Stomach (tissue), 8 donors: ENCODE measurements at regions not wholly inside any gene's neighbourhood (a gene's known extent, or its start where the extent isn't known, plus 50 kb on each side); places are given as distances from the start of the nearest gene placed in this dataset.

Experiments
- DNase-seq, 2 donors: peaks; one replicate each; pipeline versions ENCODE4 v3.0.0 to v3.0.0-alpha.2; 2013 to 2019
- H3K27ac ChIP-seq, 5 donors: fragments of 200-600 bp in 4 of 5; sonication (generic) in 4 of 5; one replicate each; pipeline ENCODE4 v1.5.1; 2013 to 2019; ENCODE audit warnings: mild to moderate bottlenecking in 1 of 5, moderate library complexity in 1 of 5
- H3K27me3 ChIP-seq, 3 donors: fragments of 200-600 bp; sonication (generic); one replicate each; pipeline ENCODE4 v1.5.1; 2017 to 2019; ENCODE audit warnings: mixed run types in 1 of 3
- H3K36me3 ChIP-seq, 4 donors: fragments of 200-600 bp; sonication (generic); 1 replicate in 3 of 4; 2 replicates in 1 of 4; pipeline ENCODE4 v1.5.1; 2016 to 2019
- H3K4me1 ChIP-seq, 4 donors: fragments of 200-600 bp; sonication (generic); one replicate each; pipeline ENCODE4 v1.5.1; 2016 to 2019
- H3K4me3 ChIP-seq, 4 donors: fragments of 200-600 bp; sonication (generic) in 3 of 4; one replicate each; pipeline ENCODE4 v1.5.1; 2016 to 2019; ENCODE audit warnings: mild to moderate bottlenecking in 1 of 4
- H3K9me3 ChIP-seq, 4 donors: fragments of 200-600 bp; sonication (generic); one replicate each; pipeline ENCODE4 v1.5.1; 2016 to 2019
- CTCF ChIP-seq, 7 experiments: fragments of 450-650 bp in 4 of 7; fragments of 200-600 bp in 3 of 7; sonication (generic) in 3 of 7; IDR thresholded peaks; one replicate each; pipeline ENCODE4 v1.5.1; 2016 to 2019; ENCODE audit warnings: antibody characterized with exemption in 7 of 7, control low read depth in 2 of 7, mild to moderate bottlenecking in 1 of 7
- EP300 ChIP-seq: sonication (generic); formaldehyde crosslinking; IDR thresholded peaks from one replicate; pipeline ENCODE4 v1.6.1; 2017; ENCODE audit warnings: antibody characterized with exemption
- POLR2A ChIP-seq, 4 donors: fragments of 450-650 bp; IDR thresholded peaks; one replicate each; pipeline ENCODE4 v1.6.1; 2016; ENCODE audit warnings: antibody characterized with exemption in 4 of 4, control low read depth in 2 of 4, mild to moderate bottlenecking in 1 of 4, moderate library complexity in 1 of 4
- POLR2AphosphoS5 ChIP-seq, 3 donors: sonication (generic); formaldehyde crosslinking; IDR thresholded peaks; one replicate each; pipeline ENCODE4 v1.6.1; 2016; ENCODE audit warnings: antibody characterized with exemption in 3 of 3
- WGBS, 5 donors: extraction: QIAGEN DNeasy Blood & Tissue Kit in 3 of 5; methylation state at CpG; one replicate each; pipeline versions ENCODE4 v1.1.5 to v1.1.7; 2013 to 2018; 5-methylcytosine and 5-hydroxymethylcytosine counted together
- intact Hi-C: fragments of 100-400 bp; cut with DNase I; formaldehyde crosslinking; loops from one replicate; pipeline ENCODE4 v1.15.1; 2023; ENCODE audit warnings: low total_unique reads
- donor health status: healthy with polysubstance abuse.
- donor health status: Bipolar disorder and iron deficiency.
- donor health status: healthy.

GRCh38 chrX:13131396-13132137, 87.1 kb upstream of the FAM9C start:
- DNase-seq = no peak
- intact Hi-C loops = no loop called here

DNA sequence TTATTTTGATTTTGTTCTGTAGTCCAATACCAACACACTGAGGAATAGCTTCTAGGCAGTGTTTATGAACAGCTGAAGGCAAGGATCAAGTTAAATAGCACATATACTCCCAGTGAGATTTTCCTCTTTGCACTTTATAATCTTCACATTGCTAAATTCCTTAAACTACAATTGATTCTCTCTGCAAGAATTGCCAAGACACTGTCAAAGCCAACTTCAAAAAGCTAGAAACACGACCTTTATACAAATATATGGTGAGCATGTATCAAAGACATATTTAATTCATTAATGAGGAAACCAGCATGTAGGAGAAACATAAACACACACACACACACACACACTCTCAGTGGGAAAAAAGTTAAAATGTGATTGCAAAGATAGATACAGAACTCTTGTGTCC, 86.4 kb upstream of the FAM9C start:
- no peaks in the 10 kb centered on the region for H3K27me3 ChIP-seq
- TF ChIP-seq POLR2AphosphoS5 (IDR thresholded peaks at IDR 0.05) (no peak), EP300 (no peak), POLR2A (IDR thresholded peaks at IDR 0.05) (no peak), CTCF (IDR thresholded peaks at IDR 0.05) (no peak)
- H3K36me3 ChIP-seq = no peaks in the 10 kb centered on the region
- no peak overlapping the region for H3K4me3 ChIP-seq
- H3K27ac ChIP-seq = no peak overlapping the region
- peaks cover 0 to 14% (median 3%) of the 10 kb centered on the region in 4 donors for H3K4me1 ChIP-seq
- 23 to 42% (median 33%) methylated on average over 1 of the region's 1 CpG for whole genome bisulfite sequencing, 5 donors
- intact Hi-C loops = no loop called here
- DNase-seq = no peak
- H3K9me3 ChIP-seq = no peaks in the 10 kb centered on the region

More at GRCh38 chrX:13131396-13132137, 87.1 kb upstream of the FAM9C start:
- Histone ChIP-seq H3K9me3 (no peaks in the 10 kb centered on the region), H3K4me1 (peaks cover 0 to 14% (median 3%) of the 10 kb centered on the region in 4 donors), H3K27me3 (no peaks in the 10 kb centered on the region), H3K27ac (no peak overlapping the region), H3K4me3 (no peak overlapping the region), H3K36me3 (no peaks in the 10 kb centered on the region)
- WGBS, 5 donors = 53 to 89% (median 71%) methylated on average over 2 to 3 of the region's 3 CpGs
- no peak for TF ChIP-seq POLR2AphosphoS5 (IDR thresholded peaks at IDR 0.05)
- TF ChIP-seq CTCF (IDR thresholded peaks at IDR 0.05) = no peak
- no peak for TF ChIP-seq POLR2A (IDR thresholded peaks at IDR 0.05)
- no peak for TF ChIP-seq EP300

GRCh38 chrX:13128104-13128503, 83.7 kb upstream of the FAM9C start:
- peak overlapping the region in 1 of 5 donors; percentile 1 for H3K27ac ChIP-seq
- intact Hi-C loops = no loop called here

DNA sequence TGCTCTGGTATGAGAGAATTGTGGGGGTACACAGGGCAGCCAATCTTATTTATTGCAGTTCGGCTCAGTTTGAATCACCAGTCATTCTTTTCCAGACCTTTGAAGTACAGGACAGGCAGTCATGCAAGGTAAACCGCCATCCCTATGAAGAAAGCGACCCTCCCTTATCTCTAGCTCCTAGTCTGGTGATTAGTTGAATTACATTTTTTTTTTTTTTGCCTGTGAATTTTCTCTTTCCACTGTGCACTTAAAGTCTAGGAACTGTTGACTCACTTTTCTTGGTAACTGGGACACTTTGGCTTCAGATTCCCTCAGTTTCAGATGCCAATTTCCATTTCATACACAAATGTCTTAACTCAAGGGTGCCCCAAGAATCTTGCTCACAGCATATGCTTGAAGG, 82.4 kb upstream of the FAM9C start:
- no peak for TF ChIP-seq POLR2AphosphoS5 (IDR thresholded peaks at IDR 0.05)
- TF ChIP-seq POLR2A (IDR thresholded peaks at IDR 0.05) = no peak
- no peak for TF ChIP-seq CTCF (IDR thresholded peaks at IDR 0.05)
- no peak for TF ChIP-seq EP300
- Histone ChIP-seq H3K27ac (peak overlapping the region in 2 of 5 donors; percentile 18 to 35), H3K4me3 (no peak overlapping the region), H3K36me3 (no peaks in the 10 kb centered on the region), H3K4me1 (peaks cover 0 to 34% (median 16%) of the 10 kb centered on the region in 4 donors), H3K27me3 (no peaks in the 10 kb centered on the region), H3K9me3 (no peaks in the 10 kb centered on the region)
- no peak for DNase-seq
- WGBS, 5 donors = 40 to 54% (median 44%) methylated on average over 3 of the region's 3 CpGs
- intact Hi-C loops = no loop called here

More at GRCh38 chrX:13128104-13128503, 83.7 kb upstream of the FAM9C start:
- Histone ChIP-seq H3K9me3 (no peaks in the 10 kb centered on the region), H3K36me3 (no peaks in the 10 kb centered on the region), H3K4me3 (no peak overlapping the region), H3K4me1 (peaks cover 0 to 26% (median 9%) of the 10 kb centered on the region in 4 donors), H3K27me3 (no peaks in the 10 kb centered on the region)
- TF ChIP-seq CTCF (IDR thresholded peaks at IDR 0.05) (no peak), EP300 (no peak), POLR2AphosphoS5 (IDR thresholded peaks at IDR 0.05) (no peak), POLR2A (IDR thresholded peaks at IDR 0.05) (no peak)
- DNase-seq = no peak
